Nephron progenitor cell (in vitro differentiated cells): ENCODE measurements at regions not wholly inside any gene's neighbourhood (a gene's known extent, or its start where the extent isn't known, plus 50 kb on each side); places are given as distances from the start of the nearest gene placed in this dataset.

Source experiments
- DNase-seq: peaks from one replicate; pipeline ENCODE4 v3.0.0; 2021
- H3K27ac Mint-ChIP-seq: 2 replicates; pipeline ENCODE4 v1.8.0; 2021; ENCODE audit warnings: mild to moderate bottlenecking, moderate library complexity, mixed read lengths
- H3K27me3 Mint-ChIP-seq: 2 replicates; pipeline ENCODE4 v1.8.0; 2021; ENCODE audit warnings: mild to moderate bottlenecking, low read depth, mixed read lengths; ENCODE audit not compliant: poor library complexity
- H3K36me3 Mint-ChIP-seq: 2 replicates; pipeline ENCODE4 v1.8.0; 2021; ENCODE audit warnings: low read depth, mixed read lengths
- H3K4me1 Mint-ChIP-seq: 2 replicates; pipeline ENCODE4 v1.8.0; 2021; ENCODE audit warnings: mixed read lengths
- H3K4me3 Mint-ChIP-seq: 2 replicates; pipeline ENCODE4 v1.8.0; 2021; ENCODE audit warnings: mild to moderate bottlenecking, moderate library complexity, mixed read lengths
- H3K9me3 Mint-ChIP-seq: 2 replicates; pipeline ENCODE4 v1.8.0; 2021; ENCODE audit warnings: mild to moderate bottlenecking, moderate library complexity, mixed read lengths
- TF ChIP-seq, protein P1 (sequence below): fragments of 200-600 bp; sonication (generic); IDR thresholded peaks from 2 replicates; pipeline ENCODE4 v1.5.0; 2021; ENCODE audit warnings: antibody characterized with exemption

DNA sequence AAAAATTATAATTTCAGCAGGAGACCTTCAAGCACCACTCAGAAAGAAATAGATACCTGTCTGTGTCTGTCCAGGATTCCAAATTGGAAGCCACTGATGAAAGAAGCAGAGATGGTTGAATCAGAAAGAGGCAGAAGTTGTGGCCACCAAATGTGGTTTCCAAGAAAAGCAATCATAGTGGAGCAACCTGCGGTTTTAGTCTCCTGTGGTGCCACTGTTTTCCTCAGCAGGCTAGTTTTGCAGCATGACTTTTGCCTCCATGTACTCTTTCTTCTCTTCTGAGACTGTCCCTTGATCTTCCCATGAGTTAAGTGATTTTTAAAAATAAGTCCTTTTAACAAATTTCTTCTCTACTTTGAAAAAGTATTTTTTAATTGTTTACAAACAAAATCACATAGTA is 535.8 kb downstream of the CYLC2 start:
- Mint-ChIP-seq H3K4me1 (no peaks in the 10 kb centered on the region), H3K27me3 (peaks cover 4% of the 10 kb centered on the region), H3K36me3 (no peaks in the 10 kb centered on the region), H3K27ac (no peak overlapping the region), H3K4me3 (no peak overlapping the region), H3K9me3 (no peaks in the 10 kb centered on the region)
- TF ChIP-seq, protein P1, sequence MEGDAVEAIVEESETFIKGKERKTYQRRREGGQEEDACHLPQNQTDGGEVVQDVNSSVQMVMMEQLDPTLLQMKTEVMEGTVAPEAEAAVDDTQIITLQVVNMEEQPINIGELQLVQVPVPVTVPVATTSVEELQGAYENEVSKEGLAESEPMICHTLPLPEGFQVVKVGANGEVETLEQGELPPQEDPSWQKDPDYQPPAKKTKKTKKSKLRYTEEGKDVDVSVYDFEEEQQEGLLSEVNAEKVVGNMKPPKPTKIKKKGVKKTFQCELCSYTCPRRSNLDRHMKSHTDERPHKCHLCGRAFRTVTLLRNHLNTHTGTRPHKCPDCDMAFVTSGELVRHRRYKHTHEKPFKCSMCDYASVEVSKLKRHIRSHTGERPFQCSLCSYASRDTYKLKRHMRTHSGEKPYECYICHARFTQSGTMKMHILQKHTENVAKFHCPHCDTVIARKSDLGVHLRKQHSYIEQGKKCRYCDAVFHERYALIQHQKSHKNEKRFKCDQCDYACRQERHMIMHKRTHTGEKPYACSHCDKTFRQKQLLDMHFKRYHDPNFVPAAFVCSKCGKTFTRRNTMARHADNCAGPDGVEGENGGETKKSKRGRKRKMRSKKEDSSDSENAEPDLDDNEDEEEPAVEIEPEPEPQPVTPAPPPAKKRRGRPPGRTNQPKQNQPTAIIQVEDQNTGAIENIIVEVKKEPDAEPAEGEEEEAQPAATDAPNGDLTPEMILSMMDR = no peak
- no peak for DNase-seq

DNA sequence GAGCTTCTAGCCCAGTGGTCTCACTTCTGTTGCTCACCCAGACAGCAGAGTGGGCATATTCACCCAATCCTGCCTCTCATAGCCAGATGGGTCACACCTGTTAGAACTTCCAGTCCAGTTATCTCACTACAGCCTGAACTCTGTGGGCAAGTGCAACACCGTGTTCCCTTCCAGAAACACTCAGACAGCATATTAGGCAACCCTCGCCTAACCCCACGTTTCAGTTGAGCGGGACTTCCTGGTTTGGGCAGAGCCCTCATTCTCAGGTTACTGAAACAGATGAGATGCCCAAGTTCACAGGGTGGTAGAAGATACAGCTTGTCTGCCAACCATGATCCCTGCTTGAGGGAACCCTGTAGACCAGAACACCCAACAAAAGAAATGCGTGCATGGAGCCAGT is 538.2 kb downstream of the CYLC2 start:
- DNase-seq = no peak
- Mint-ChIP-seq H3K27ac (no peak overlapping the region), H3K4me3 (no peak overlapping the region), H3K36me3 (no peaks in the 10 kb centered on the region), H3K9me3 (peaks cover 5% of the 10 kb centered on the region), H3K4me1 (no peaks in the 10 kb centered on the region), H3K27me3 (peaks cover 4% of the 10 kb centered on the region)
- TF ChIP-seq, protein P1 = no peak

DNA sequence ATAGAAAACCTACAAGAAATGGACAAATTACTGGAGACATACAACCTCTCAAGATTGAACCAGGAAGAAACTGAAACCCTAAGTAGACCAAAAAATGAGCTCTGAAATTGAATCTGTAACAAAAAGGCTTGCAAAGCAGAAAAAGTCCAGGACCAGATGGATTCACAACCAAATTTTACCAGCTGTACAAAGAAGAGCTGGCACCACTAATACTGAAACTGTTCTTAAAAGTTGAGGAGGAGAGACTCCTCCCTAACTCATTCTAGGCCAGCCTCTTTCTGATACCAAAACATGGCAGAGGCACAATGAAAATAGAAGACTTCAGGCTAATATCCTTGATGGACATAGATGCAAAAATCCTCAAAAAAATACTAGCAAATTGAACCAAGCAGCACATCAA is 542.3 kb downstream of the CYLC2 start:
- TF ChIP-seq, protein P1 = no peak
- no peak overlapping the region for H3K4me3 Mint-ChIP-seq
- peaks cover 3% of the 10 kb centered on the region for H3K27me3 Mint-ChIP-seq
- H3K4me1 Mint-ChIP-seq = no peaks in the 10 kb centered on the region
- no peak overlapping the region for H3K27ac Mint-ChIP-seq
- H3K36me3 Mint-ChIP-seq = no peaks in the 10 kb centered on the region
- no peak for DNase-seq
- H3K9me3 Mint-ChIP-seq = peaks cover 5% of the 10 kb centered on the region

DNA sequence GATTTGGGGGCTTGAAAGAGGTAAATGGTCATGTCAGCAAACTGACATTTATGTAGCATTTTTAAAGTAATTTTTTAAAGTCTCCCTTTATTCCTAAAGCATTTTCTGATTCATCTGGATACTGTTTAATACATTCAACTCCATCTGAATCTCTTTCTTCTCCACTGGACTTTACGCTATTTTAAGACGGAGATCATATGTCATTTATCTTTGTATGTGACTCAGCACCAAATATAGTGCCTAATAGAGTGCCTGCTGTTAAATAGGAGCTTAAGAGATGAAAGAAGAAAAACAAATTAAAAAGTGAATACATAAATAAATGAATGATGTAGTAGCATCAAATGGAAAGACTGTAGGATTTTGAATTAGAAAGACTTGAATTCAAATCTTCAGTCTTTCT is 548.8 kb upstream of the SMC2 start:
- Mint-ChIP-seq H3K27ac (no peak overlapping the region), H3K36me3 (no peaks in the 10 kb centered on the region), H3K9me3 (no peaks in the 10 kb centered on the region), H3K4me3 (no peak overlapping the region), H3K27me3 (peaks cover 4% of the 10 kb centered on the region), H3K4me1 (no peaks in the 10 kb centered on the region)
- TF ChIP-seq, protein P1 = no peak
- no peak for DNase-seq

DNA sequence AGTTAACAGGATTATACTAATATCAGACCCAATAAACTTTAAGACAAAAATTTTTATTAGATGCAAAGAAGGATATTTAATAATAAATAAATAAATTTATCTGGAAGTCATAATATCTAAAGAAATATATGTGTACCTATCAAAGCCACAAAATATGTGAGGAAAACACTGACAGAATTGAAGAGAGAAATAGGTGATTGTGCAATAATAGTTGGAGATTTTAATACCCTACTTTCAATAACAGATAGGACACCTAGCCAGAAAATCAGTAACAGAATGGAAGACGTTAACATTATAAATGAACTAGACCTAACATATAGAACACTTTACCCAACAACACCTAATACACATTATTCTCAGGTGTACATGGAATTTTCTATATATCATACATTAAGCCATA is 541.4 kb upstream of the SMC2 start:
- Mint-ChIP-seq H3K36me3 (no peaks in the 10 kb centered on the region), H3K4me3 (no peak overlapping the region), H3K27ac (no peak overlapping the region), H3K4me1 (no peaks in the 10 kb centered on the region), H3K9me3 (no peaks in the 10 kb centered on the region), H3K27me3 (no peaks in the 10 kb centered on the region)
- TF ChIP-seq, protein P1 = no peak
- no peak for DNase-seq

DNA sequence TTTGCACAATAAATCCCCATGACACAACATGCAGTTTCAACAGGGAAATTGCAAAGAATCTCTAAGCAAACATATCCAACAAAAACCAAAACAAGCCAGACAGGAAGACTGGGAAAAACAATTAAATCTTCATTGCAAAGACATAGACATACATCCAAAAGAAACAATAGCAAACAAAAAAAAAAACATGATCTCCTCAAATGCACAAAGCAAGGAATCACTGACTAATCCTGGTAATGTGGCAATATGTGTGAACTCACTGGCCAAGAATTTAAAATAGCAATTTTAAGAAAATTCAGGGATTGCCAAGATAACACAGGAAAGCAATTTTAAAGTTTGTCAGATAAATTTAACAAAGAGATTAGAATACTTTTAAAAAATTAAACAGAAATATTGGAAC is 520.1 kb upstream of the SMC2 start:
- peaks cover 25% of the 10 kb centered on the region for H3K9me3 Mint-ChIP-seq
- TF ChIP-seq, protein P1 = no peak
- no peak for DNase-seq
- H3K36me3 Mint-ChIP-seq = peaks cover 7% of the 10 kb centered on the region
- H3K27ac Mint-ChIP-seq = no peak overlapping the region
- H3K4me3 Mint-ChIP-seq = no peak overlapping the region
- H3K27me3 Mint-ChIP-seq = no peaks in the 10 kb centered on the region
- H3K4me1 Mint-ChIP-seq = no peaks in the 10 kb centered on the region
